ENCODE measurements at regions not wholly inside any gene's neighbourhood (a gene's known extent, or its start where the extent isn't known, plus 50 kb on each side); places are given as distances from the start of the nearest gene placed in this dataset.

DNA sequence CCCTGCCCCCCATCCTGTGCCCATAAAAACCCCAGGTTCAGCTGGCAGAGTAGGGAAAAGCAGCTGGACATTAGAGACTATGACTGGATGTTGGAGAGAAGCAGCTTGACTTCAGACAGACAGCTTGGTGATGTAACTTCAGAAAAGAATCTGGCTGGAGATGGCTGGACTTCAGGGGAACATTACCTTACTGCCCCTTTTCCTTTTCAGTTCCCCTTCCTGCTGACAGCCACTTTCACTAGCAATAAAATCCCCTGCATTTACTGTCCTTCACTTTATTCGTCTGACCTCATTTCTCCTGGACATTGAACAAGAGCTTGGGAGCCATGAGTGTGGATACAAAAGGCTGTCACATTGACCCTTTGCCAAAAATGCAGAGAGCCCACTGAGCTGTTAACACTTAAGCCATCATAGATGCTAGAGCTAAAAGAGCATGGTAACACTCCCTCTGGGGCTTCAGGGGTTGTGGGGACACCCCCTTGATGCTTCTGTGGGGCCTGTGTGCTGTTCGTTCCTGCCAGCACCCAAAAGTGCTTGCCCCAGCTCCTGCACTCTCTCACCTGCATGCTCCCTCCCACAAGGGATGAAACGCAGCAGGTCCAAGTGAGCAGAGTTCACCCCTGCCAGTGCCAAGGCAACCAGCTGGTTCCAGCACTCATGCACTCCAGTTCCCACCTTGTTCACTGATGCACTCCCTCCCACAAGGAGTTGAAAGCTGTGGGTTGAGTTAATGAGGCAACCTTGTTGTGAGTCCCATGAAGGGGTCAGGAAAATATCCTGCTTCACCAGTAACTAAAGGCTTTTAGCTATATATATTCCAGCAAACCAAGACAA is 263.8 kb upstream of the NDST3 start:
- H3K4me3 ChIP-seq (ENCODE audit: low read depth, low read length): no peak overlapping the region
- TF ChIP-seq, protein P1, sequence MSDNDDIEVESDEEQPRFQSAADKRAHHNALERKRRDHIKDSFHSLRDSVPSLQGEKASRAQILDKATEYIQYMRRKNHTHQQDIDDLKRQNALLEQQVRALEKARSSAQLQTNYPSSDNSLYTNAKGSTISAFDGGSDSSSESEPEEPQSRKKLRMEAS (IDR thresholded peaks at IDR 0.05; ENCODE audit: low read depth, low read length): no peak
- TF ChIP-seq MYC (IDR thresholded peaks at IDR 0.05; ENCODE audit: low read depth, low read length): no peak
- no peak for TF ChIP-seq POLR2A (IDR thresholded peaks at IDR 0.05; ENCODE audit: extremely low read depth, insufficient read length)
- TF ChIP-seq, protein P2, sequence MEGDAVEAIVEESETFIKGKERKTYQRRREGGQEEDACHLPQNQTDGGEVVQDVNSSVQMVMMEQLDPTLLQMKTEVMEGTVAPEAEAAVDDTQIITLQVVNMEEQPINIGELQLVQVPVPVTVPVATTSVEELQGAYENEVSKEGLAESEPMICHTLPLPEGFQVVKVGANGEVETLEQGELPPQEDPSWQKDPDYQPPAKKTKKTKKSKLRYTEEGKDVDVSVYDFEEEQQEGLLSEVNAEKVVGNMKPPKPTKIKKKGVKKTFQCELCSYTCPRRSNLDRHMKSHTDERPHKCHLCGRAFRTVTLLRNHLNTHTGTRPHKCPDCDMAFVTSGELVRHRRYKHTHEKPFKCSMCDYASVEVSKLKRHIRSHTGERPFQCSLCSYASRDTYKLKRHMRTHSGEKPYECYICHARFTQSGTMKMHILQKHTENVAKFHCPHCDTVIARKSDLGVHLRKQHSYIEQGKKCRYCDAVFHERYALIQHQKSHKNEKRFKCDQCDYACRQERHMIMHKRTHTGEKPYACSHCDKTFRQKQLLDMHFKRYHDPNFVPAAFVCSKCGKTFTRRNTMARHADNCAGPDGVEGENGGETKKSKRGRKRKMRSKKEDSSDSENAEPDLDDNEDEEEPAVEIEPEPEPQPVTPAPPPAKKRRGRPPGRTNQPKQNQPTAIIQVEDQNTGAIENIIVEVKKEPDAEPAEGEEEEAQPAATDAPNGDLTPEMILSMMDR (IDR thresholded peaks at IDR 0.05; ENCODE audit: low read depth, low read length): no peak
- no peak for DNase-seq (ENCODE audit: low read depth)

DNA sequence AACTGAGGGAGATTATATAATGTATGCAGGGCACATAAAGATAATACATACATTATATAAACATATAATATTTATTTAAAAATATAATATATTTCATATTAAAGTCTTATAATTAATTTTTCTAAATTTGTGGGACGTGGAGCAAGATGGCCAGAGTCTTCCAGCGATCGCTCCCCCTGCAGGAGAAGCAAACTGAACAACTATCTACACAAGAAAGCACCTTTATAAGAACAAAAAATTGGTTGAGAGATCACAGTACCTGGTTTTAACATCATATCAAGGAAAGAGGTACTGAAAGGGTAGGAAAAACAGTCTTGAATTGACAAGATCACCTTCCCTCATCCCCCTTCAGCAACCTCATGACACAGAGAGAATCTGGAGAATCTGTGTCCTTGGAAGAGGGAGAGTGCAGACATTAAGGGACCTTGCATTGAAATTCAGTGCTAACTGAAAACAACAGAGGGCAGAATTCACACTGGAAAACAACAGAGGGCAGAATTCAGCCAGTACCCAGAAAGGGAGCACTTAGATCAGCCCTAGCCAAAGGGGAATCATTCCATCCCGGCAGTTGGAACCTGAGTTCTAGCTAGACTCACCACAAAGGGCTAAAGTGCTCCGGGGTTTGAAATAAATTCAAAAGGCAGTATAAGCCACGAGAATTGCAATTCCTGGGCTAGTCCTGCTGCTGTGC is 262.5 kb upstream of the NDST3 start:
- TF ChIP-seq MYC (IDR thresholded peaks at IDR 0.05; ENCODE audit: low read depth, low read length): no peak
- TF ChIP-seq, protein P2 (IDR thresholded peaks at IDR 0.05; ENCODE audit: low read depth, low read length): peak; percentile 30
- TF ChIP-seq, protein P1 (IDR thresholded peaks at IDR 0.05; ENCODE audit: low read depth, low read length): no peak
- no peak for TF ChIP-seq POLR2A (IDR thresholded peaks at IDR 0.05; ENCODE audit: extremely low read depth, insufficient read length)
- DNase-seq (ENCODE audit: low read depth): peak; percentile 10
- H3K4me3 ChIP-seq (ENCODE audit: low read depth, low read length): no peak overlapping the region

DNA sequence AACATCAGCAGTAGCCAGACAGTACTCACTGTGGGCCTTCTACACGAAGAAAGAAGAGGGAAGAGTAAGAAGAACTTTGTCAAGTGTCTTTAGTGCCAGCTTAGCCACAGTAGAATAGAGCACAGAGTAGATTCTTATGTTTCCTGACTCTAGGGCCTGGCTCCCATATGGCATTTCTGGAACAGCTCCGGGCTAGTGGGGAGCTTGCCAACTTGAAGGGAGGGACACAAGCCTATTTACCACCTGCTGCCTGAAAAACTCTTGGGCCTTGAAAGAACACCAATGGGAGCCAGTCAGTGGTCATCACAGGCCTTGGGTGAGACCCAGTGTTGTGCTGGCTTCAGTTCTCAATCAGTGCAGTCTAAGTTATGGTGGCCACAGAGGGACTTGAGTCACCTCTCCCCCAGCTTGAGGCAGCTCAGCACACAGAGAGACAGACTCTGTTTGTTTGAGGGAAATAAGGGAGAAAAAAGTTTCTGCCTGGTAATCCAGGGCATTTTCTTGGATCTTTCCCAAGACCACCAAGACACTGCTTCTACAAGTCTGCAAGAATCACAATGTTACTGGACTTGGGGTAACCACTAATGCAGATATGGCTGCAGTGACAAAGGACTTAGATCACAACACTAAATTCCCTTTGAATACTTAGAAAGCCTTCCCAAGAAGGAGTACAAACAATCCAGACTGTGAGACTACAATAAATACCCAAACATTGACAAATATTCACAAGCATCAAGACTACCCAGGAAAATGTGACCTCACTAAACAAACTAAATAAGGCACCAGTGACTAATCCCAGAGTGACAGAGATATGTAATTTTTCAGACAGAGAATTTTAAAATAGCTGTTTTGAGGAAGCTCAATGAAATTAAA is 261.0 kb upstream of the NDST3 start:
- no peak for TF ChIP-seq MYC (IDR thresholded peaks at IDR 0.05; ENCODE audit: low read depth, low read length)
- TF ChIP-seq, protein P1 (IDR thresholded peaks at IDR 0.05; ENCODE audit: low read depth, low read length): no peak
- DNase-seq (ENCODE audit: low read depth): no peak

DNA sequence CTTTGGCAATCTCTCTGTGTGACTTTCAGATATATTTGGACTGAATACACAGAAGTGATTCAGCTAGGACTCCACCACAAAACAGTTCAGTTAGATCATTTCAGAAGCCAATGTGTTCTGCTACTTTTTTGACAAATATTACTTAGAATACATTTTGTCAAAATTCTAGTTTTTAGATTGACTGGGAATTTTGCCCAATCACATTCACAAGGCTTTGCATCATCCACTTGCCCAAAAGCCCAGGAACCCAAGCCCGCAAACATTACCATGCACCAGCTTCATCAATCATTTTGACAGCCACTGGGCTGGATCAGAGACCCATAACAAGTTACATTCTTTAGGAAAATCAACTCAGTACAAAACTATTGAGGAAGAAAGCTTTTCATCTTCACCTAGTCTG is 256.6 kb upstream of the NDST3 start:
- no peak for DNase-seq (ENCODE audit: low read depth)
- TF ChIP-seq POLR2A (IDR thresholded peaks at IDR 0.05; ENCODE audit: extremely low read depth, insufficient read length) (no peak), MYC (IDR thresholded peaks at IDR 0.05; ENCODE audit: low read depth, low read length) (no peak)
- TF ChIP-seq, protein P2 (IDR thresholded peaks at IDR 0.05; ENCODE audit: low read depth, low read length): no peak
- TF ChIP-seq, protein P1 (IDR thresholded peaks at IDR 0.05; ENCODE audit: low read depth, low read length): no peak
- H3K4me3 ChIP-seq (ENCODE audit: low read depth, low read length): no peak overlapping the region

More for the DNA sequence above, 261.0 kb upstream of the NDST3 start:
- H3K4me3 ChIP-seq (ENCODE audit: low read depth, low read length): no peak overlapping the region

DNA sequence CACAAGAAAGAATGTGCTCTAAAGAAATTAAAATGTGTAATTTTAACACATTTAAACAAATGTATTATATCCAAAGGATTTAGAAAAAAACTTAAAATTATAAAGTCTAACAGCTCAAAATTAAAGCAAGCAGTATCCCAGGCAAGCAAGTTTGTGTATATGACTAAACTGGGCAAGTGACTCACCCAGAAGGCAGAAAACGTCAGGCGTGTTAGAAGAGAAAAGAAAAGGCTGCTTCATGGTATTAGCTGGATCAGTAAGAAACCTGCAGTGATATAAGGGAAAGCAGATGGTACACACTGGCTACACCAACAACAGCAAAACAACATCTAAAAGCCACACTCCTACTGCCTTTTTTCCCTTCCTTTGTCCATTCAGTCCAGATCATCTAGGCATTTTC is 250.6 kb upstream of the NDST3 start:
- no peak overlapping the region for H3K4me3 ChIP-seq (ENCODE audit: low read depth, low read length)
- TF ChIP-seq, protein P1 (IDR thresholded peaks at IDR 0.05; ENCODE audit: low read depth, low read length): no peak
- TF ChIP-seq MYC (IDR thresholded peaks at IDR 0.05; ENCODE audit: low read depth, low read length) (no peak), POLR2A (IDR thresholded peaks at IDR 0.05; ENCODE audit: extremely low read depth, insufficient read length) (no peak)
- TF ChIP-seq, protein P2 (IDR thresholded peaks at IDR 0.05; ENCODE audit: low read depth, low read length): no peak
- DNase-seq (ENCODE audit: low read depth): no peak

Measured in NB4 (cell line).